ENCODE measurements at regions not wholly inside any gene's neighbourhood (a gene's known extent, or its start where the extent isn't known, plus 50 kb on each side); places are given as distances from the start of the nearest gene placed in this dataset.

GRCh38 chr11:71120471-71120896 is 131.9 kb downstream of the SHANK2 start (continued):
- TF ChIP-seq POLR2AphosphoS5 (IDR thresholded peaks at IDR 0.05; ENCODE audit: low read depth, low read length) = no peak
- no peak for TF ChIP-seq RBBP5 (IDR thresholded peaks at IDR 0.05; ENCODE audit: borderline replicate concordance, low read depth, low read length)
- TF ChIP-seq MAFK (IDR thresholded peaks at IDR 0.05; ENCODE audit: low read depth, low read length) = no peak
- TF ChIP-seq SRF (IDR thresholded peaks at IDR 0.05; ENCODE audit: low read depth, low read length) = no peak
- no peak for TF ChIP-seq CHD2 (IDR thresholded peaks at IDR 0.05; ENCODE audit: low read length)
- TF ChIP-seq TCF12 (IDR thresholded peaks at IDR 0.05; ENCODE audit: low read depth, low read length) = 0 out of 2 replicates have a peak, but pooled peaks have one; percentile 9
- no peak for TF ChIP-seq CREB1 (IDR thresholded peaks at IDR 0.05)
- no peak for TF ChIP-seq SAP30 (IDR thresholded peaks at IDR 0.05; ENCODE audit: insufficient read depth, insufficient replicate concordance, low read length)
- no peak for TF ChIP-seq SP2 (IDR thresholded peaks at IDR 0.05; ENCODE audit: low read length)
- TF ChIP-seq KDM1A (IDR thresholded peaks at IDR 0.05; ENCODE audit: borderline replicate concordance, low read length) = no peak; the same call in 1 of the 2 replicates
- no peak for TF ChIP-seq HDAC6 (IDR thresholded peaks at IDR 0.05; ENCODE audit: low read depth, low read length)
- TF ChIP-seq FOSL1 (IDR thresholded peaks at IDR 0.05; ENCODE audit: insufficient read depth, low read depth, low read length) = no peak
- 0 out of 2 replicates have a peak, but pooled peaks have one; percentile 13 for TF ChIP-seq TBP (IDR thresholded peaks at IDR 0.05; ENCODE audit: low read depth, low read length)
- no peak for TF ChIP-seq EP300 (IDR thresholded peaks at IDR 0.05; ENCODE audit: borderline replicate concordance in 1 of 2, low read depth in 2 of 2, low read length in 2 of 2)
- no peak for TF ChIP-seq JUND (IDR thresholded peaks at IDR 0.05; ENCODE audit: low read length)
- no peak for TF ChIP-seq TEAD4 (IDR thresholded peaks at IDR 0.05; ENCODE audit: low read depth, low read length)
- no peak for TF ChIP-seq SIN3A (conservative IDR thresholded peaks at IDR 0.05 in 1 of 2, IDR thresholded peaks at IDR 0.05 in 1 of 2; ENCODE audit: low read depth in 1 of 2, low read length in 2 of 2)
- no peak for TF ChIP-seq ZNF274 (IDR thresholded peaks at IDR 0.05; ENCODE audit: borderline replicate concordance, extremely low read depth, low read length)
- TF ChIP-seq SP1 (IDR thresholded peaks at IDR 0.05; ENCODE audit: low read depth, low read length) = no peak
- no peak for TF ChIP-seq ATF3 (IDR thresholded peaks at IDR 0.05; ENCODE audit: insufficient read depth, low read depth, low read length)
- TF ChIP-seq CTBP2 (IDR thresholded peaks at IDR 0.05; ENCODE audit: borderline replicate concordance, insufficient read depth, insufficient read length, low read length) = no peak
- no peak for TF ChIP-seq NRF1 (IDR thresholded peaks at IDR 0.05; ENCODE audit: low read depth, low read length)
- no peak for TF ChIP-seq SUZ12 (IDR thresholded peaks at IDR 0.05; ENCODE audit: low read length)
- TF ChIP-seq HDAC2 (IDR thresholded peaks at IDR 0.05; ENCODE audit: borderline replicate concordance in 1 of 2, low read depth in 2 of 2, low read length in 2 of 2) = no peak
- TF ChIP-seq RXRA (IDR thresholded peaks at IDR 0.05; ENCODE audit: insufficient read depth, low read depth, low read length) = no peak
- TF ChIP-seq EGR1 (IDR thresholded peaks at IDR 0.05; ENCODE audit: borderline replicate concordance, low read depth, low read length) = no peak

Measured in H1 (cell line).